H1 (cell line): ENCODE measurements at regions not wholly inside any gene's neighbourhood (a gene's known extent, or its start where the extent isn't known, plus 50 kb on each side); places are given as distances from the start of the nearest gene placed in this dataset.

Experiments used
- EGR1 ChIP-seq: IDR thresholded peaks from 2 replicates; pipeline ENCODE4 v1.6.1; 2011; ENCODE audit warnings: low read depth, low read length, borderline replicate concordance
- EZH2 ChIP-seq: fragments of 200-600 bp; sonication (generic); IDR thresholded peaks from 2 replicates; pipeline ENCODE4 v1.7.1; 2012; ENCODE audit warnings: low read depth, mild to moderate bottlenecking, moderate library complexity, low read length, inconsistent platforms; ENCODE audit not compliant: severe bottlenecking
- GTF2F1 ChIP-seq: IDR thresholded peaks from 2 replicates; pipeline ENCODE4 v1.6.1; 2012; ENCODE audit warnings: low read depth, low read length, improper control_type of control experiment, borderline replicate concordance
- JUN ChIP-seq: IDR thresholded peaks from 2 replicates; pipeline ENCODE4 v1.6.1; 2011; ENCODE audit warnings: low read depth, mild to moderate bottlenecking, improper control_type of control experiment, low read length
- KDM1A ChIP-seq: fragments of 200-600, 300-600 bp; sonication (generic); IDR thresholded peaks from 2 replicates; pipeline ENCODE4 v1.7.1; 2016; ENCODE audit warnings: mild to moderate bottlenecking, low read length, borderline replicate concordance
- KDM5A ChIP-seq: fragments of 200-600 bp; IDR thresholded peaks from 2 replicates; pipeline ENCODE4 v1.7.1; 2012; ENCODE audit warnings: mild to moderate bottlenecking, low read length, inconsistent platforms, mixed read lengths
- POLR2A ChIP-seq, 2 experiments: IDR thresholded peaks; 1 replicate in 1 of 2; 2 replicates in 1 of 2; pipeline ENCODE4 v1.6.1; 2011; ENCODE audit warnings: low read depth in 2 of 2, low read length in 2 of 2, mild to moderate bottlenecking in 2 of 2; ENCODE audit errors: control extremely low read depth in 1 of 2
- POLR2AphosphoS5 ChIP-seq: IDR thresholded peaks from 2 replicates; pipeline ENCODE4 v1.6.1; 2011; ENCODE audit warnings: low read depth, low read length
- SUZ12 ChIP-seq: fragments of 200-600 bp; sonication (generic); IDR thresholded peaks from 2 replicates; pipeline ENCODE4 v1.6.1; 2012; ENCODE audit warnings: mild to moderate bottlenecking, inconsistent platforms, low read length, moderate library complexity, mixed read lengths
- YY1 ChIP-seq: IDR thresholded peaks from 2 replicates; pipeline ENCODE4 v1.6.1; 2011; ENCODE audit warnings: low read depth, mild to moderate bottlenecking, low read length
- TF ChIP-seq, protein P1 (sequence below), 3 experiments: IDR thresholded peaks; 1 replicate in 2 of 3; 2 replicates in 1 of 3; pipeline versions ENCODE4 v1.5.1 to v1.6.1; 2011; ENCODE audit warnings: low read length in 3 of 3, mild to moderate bottlenecking in 3 of 3, inconsistent platforms in 2 of 3, low read depth in 1 of 3, moderate library complexity in 1 of 3; ENCODE audit not compliant: insufficient read depth in 1 of 3; ENCODE audit errors: control extremely low read depth in 1 of 3

DNA sequence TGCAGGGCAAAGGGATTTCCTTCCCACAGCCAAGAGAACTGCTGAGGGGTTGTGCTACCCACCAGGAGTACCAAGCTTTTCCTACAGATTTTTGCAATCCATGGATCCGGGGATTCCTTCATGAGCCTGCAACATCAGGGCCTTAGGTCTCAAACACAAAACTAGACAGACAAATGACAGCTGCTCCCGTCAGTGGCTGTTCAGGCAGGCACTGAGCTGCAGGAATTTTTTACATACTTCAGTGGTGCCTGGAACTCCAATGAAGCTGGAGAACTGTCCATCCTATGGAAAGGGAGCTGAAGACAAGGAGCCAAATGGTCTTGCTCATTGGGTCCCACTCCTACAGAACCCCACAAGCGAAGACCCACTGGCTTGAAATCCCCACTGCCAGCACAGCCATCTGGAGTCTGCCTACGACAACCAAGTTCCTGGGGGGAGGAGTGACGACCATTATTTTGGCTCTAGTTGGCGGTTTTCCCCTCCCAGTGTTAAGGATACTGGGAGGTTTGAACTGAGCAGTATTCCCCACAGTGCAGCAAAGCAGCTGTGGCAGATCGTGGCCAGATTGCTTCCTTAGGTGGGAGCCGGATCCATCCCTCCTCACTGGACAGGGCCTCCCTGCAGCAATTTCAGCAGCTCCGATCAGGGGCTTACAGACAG, 157.7 kb upstream of the TMEM45B start:
- TF ChIP-seq, protein P1, sequence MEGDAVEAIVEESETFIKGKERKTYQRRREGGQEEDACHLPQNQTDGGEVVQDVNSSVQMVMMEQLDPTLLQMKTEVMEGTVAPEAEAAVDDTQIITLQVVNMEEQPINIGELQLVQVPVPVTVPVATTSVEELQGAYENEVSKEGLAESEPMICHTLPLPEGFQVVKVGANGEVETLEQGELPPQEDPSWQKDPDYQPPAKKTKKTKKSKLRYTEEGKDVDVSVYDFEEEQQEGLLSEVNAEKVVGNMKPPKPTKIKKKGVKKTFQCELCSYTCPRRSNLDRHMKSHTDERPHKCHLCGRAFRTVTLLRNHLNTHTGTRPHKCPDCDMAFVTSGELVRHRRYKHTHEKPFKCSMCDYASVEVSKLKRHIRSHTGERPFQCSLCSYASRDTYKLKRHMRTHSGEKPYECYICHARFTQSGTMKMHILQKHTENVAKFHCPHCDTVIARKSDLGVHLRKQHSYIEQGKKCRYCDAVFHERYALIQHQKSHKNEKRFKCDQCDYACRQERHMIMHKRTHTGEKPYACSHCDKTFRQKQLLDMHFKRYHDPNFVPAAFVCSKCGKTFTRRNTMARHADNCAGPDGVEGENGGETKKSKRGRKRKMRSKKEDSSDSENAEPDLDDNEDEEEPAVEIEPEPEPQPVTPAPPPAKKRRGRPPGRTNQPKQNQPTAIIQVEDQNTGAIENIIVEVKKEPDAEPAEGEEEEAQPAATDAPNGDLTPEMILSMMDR (IDR thresholded peaks at IDR 0.05; ENCODE audit: control extremely low read depth in 1 of 3, insufficient read depth in 1 of 3, low read depth in 1 of 3, low read length in 3 of 3): no peak
- TF ChIP-seq EGR1 (no peak), KDM5A (no peak), POLR2AphosphoS5 (no peak), GTF2F1 (no peak), EZH2 (no peak), POLR2A (IDR thresholded peaks at IDR 0.05; ENCODE audit: control extremely low read depth in 1 of 2, low read depth in 2 of 2, low read length in 2 of 2) (no peak), SUZ12 (no peak), YY1 (no peak), KDM1A (no peak), JUN (no peak)
